Activated naive CD4-positive, alpha-beta T cell treated with anti-CD3 and anti-CD28 coated beads, Interleukin-2, amount 50 U/mL, for 24 hours (primary cell): ENCODE measurements at regions not wholly inside any gene's neighbourhood (a gene's known extent, or its start where the extent isn't known, plus 50 kb on each side); places are given as distances from the start of the nearest gene placed in this dataset.
"Not testable (repeated sequence)": the region's sequence is repeated elsewhere in the genome, so short reads cannot be mapped to it uniquely, and the experiment has no call there.

ENCODE experiments used
- H3K27ac Mint-ChIP-seq: one replicate; pipeline ENCODE4 v1.8.0; 2021; ENCODE audit warnings: mild to moderate bottlenecking, mixed read lengths
- H3K27me3 Mint-ChIP-seq: one replicate; pipeline ENCODE4 v1.8.0; 2021; ENCODE audit warnings: mixed read lengths
- H3K36me3 Mint-ChIP-seq: one replicate; pipeline ENCODE4 v1.8.0; 2021; ENCODE audit warnings: mixed read lengths
- H3K4me1 Mint-ChIP-seq: one replicate; pipeline ENCODE4 v1.8.0; 2021; ENCODE audit warnings: mixed read lengths
- H3K4me3 Mint-ChIP-seq: one replicate; pipeline ENCODE4 v1.8.0; 2021; ENCODE audit warnings: mild to moderate bottlenecking, mixed read lengths
- H3K9me3 Mint-ChIP-seq: one replicate; pipeline ENCODE4 v1.8.0; 2021; ENCODE audit warnings: mixed read lengths

DNA sequence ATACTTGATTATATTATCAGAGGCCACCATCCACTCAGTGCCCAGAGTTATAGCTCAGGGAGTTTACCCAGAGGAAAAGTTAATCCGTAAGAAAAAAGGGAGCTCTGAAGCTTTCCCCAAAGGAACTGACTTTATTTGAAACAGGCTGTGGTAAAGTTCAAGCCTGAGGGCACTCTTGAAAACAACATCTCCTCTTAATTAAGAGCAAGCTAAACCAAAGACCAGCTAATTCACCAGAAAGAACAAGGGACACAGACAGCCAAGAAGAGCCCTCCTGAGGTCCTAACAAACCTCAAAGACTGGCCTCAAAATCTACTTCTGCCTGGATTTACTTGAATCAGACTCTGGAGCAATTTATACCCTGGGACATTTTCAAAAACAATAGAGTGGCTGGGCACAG is 159.6 kb upstream of the CHST15 start:
- Mint-ChIP-seq H3K27me3 (peaks cover 2% of the 10 kb centered on the region), H3K36me3 (no peaks in the 10 kb centered on the region), H3K4me3 (no peak overlapping the region), H3K4me1 (no peaks in the 10 kb centered on the region), H3K9me3 (no peaks in the 10 kb centered on the region), H3K27ac (no peak overlapping the region)

DNA sequence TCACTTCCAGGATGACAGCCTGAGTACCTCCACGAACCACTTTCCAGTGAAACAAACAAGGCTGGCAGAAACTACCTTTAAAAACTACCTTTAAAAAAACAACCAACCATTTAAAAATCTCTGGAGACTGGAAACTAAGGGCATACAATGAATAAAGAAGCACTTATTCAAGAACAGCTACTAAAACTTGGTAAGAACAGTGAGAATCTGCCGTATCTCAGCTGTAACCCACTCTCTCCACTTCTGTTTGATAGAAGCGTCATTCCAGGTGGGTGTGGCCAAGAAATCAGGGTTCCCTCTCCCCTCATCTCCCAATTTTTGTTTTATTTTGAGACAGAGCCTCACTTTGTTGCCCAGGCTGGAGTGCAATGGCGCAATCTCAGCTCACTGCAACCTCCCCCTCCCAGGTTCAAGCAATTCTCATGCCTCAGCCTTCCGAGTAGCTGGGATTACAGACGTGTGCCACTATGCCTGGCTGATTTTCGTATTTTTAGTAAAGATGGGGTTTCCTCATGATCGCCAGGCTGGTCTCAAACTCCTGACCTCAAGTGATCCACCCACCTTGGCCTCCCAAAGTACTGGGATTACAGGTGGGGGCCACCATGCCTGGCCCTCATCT is 158.8 kb upstream of the CHST15 start:
- Mint-ChIP-seq H3K27ac (no peak overlapping the region), H3K36me3 (no peaks in the 10 kb centered on the region), H3K4me1 (no peaks in the 10 kb centered on the region), H3K27me3 (peaks cover 2% of the 10 kb centered on the region), H3K4me3 (no peak overlapping the region), H3K9me3 (no peaks in the 10 kb centered on the region)

- H3K27me3 Mint-ChIP-seq: peaks cover 2% of the 10 kb centered on the region
- no peaks in the 10 kb centered on the region for H3K9me3 Mint-ChIP-seq
- no peaks in the 10 kb centered on the region for H3K4me1 Mint-ChIP-seq
- no peak overlapping the region for H3K4me3 Mint-ChIP-seq
- H3K36me3 Mint-ChIP-seq: no peaks in the 10 kb centered on the region
- no peak overlapping the region for H3K27ac Mint-ChIP-seq
Observed at GRCh38 chr10:124251317-124252065, 158.1 kb upstream of the CHST15 start.

- no peaks in the 10 kb centered on the region for H3K4me1 Mint-ChIP-seq
- no peaks in the 10 kb centered on the region for H3K9me3 Mint-ChIP-seq
- no peak overlapping the region for H3K4me3 Mint-ChIP-seq
- peaks cover 2% of the 10 kb centered on the region for H3K27me3 Mint-ChIP-seq
- no peaks in the 10 kb centered on the region for H3K36me3 Mint-ChIP-seq
- H3K27ac Mint-ChIP-seq: no peak overlapping the region
Observed at GRCh38 chr10:124250506-124250905, 157.1 kb upstream of the CHST15 start.

- Mint-ChIP-seq H3K27me3 (peaks cover 2% of the 10 kb centered on the region), H3K9me3 (no peaks in the 10 kb centered on the region)
Observed at GRCh38 chr10:124249812-124250432, 156.5 kb upstream of the CHST15 start.

DNA sequence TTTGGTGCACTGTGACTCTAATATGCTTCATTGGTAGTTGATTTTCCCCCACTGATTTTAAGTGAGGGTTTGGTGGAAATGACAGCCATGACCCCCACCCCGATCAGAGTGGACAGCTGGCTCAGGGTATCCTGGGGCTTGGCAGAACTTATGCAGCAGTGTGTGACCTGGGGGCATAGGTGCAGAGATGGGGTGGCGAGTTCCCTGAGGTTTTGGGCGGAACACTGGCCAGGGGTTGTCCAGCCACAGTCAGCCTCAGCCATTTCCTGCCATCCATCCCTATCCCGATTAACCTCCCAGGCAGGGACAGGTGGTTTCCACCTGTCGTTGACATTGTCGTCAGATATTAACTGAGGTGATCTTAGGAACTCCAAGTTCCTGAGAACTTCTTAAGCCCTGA is 155.8 kb upstream of the CHST15 start:
- Mint-ChIP-seq H3K27me3 (peaks cover 2% of the 10 kb centered on the region), H3K27ac (no peak overlapping the region), H3K36me3 (no peaks in the 10 kb centered on the region), H3K4me1 (no peaks in the 10 kb centered on the region), H3K4me3 (no peak overlapping the region), H3K9me3 (no peaks in the 10 kb centered on the region)

More at GRCh38 chr10:124249812-124250432, 156.5 kb upstream of the CHST15 start:
- Mint-ChIP-seq H3K4me3 (no peak overlapping the region), H3K36me3 (no peaks in the 10 kb centered on the region), H3K4me1 (no peaks in the 10 kb centered on the region), H3K27ac (no peak overlapping the region)

GRCh38 chr10:124248056-124249045 is 155.0 kb upstream of the CHST15 start:
- H3K36me3 Mint-ChIP-seq: no peaks in the 10 kb centered on the region
- H3K27ac Mint-ChIP-seq: no peak overlapping the region
- H3K9me3 Mint-ChIP-seq: no peaks in the 10 kb centered on the region
- H3K27me3 Mint-ChIP-seq: peaks cover 2% of the 10 kb centered on the region
- H3K4me3 Mint-ChIP-seq: no peak overlapping the region
- H3K4me1 Mint-ChIP-seq: no peaks in the 10 kb centered on the region

- Mint-ChIP-seq H3K9me3 (no peaks in the 10 kb centered on the region), H3K4me1 (no peaks in the 10 kb centered on the region)
Observed at GRCh38 chr10:124245806-124246440, 152.5 kb upstream of the CHST15 start.

DNA sequence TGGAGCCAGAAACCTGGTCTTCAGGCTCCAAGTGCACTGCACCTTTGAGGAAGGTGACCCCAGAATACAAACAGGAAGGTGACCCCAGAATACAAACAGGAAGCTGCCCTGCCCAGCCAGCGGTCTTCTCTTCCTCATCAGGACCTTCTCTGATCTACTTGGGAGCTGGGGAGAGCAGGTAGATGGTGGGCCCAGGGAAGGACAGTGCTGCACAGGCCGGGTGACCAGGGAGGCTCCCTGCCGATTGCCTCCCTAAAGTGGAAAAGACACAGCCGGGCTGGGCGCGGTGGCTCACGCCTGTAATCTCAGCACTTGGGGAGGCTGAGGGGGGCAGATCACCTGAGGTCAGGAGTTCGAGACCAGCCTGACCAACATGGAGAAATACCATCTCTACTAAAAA is 151.8 kb upstream of the CHST15 start:
- H3K4me1 Mint-ChIP-seq: no peaks in the 10 kb centered on the region
- H3K9me3 Mint-ChIP-seq: no peaks in the 10 kb centered on the region
- no peak overlapping the region for H3K4me3 Mint-ChIP-seq
- H3K27ac Mint-ChIP-seq: no peak overlapping the region
- H3K36me3 Mint-ChIP-seq: no peaks in the 10 kb centered on the region
- H3K27me3 Mint-ChIP-seq: no peaks in the 10 kb centered on the region

More at GRCh38 chr10:124245806-124246440, 152.5 kb upstream of the CHST15 start:
- peaks cover 2% of the 10 kb centered on the region for H3K27me3 Mint-ChIP-seq
- H3K4me3 Mint-ChIP-seq: no peak overlapping the region
- no peak overlapping the region for H3K27ac Mint-ChIP-seq
- H3K36me3 Mint-ChIP-seq: no peaks in the 10 kb centered on the region

GRCh38 chr10:124244256-124244877 is 151.0 kb upstream of the CHST15 start:
- Mint-ChIP-seq H3K27ac (no peak overlapping the region), H3K4me3 (no peak overlapping the region), H3K36me3 (no peaks in the 10 kb centered on the region), H3K27me3 (no peaks in the 10 kb centered on the region), H3K9me3 (no peaks in the 10 kb centered on the region), H3K4me1 (no peaks in the 10 kb centered on the region)

DNA sequence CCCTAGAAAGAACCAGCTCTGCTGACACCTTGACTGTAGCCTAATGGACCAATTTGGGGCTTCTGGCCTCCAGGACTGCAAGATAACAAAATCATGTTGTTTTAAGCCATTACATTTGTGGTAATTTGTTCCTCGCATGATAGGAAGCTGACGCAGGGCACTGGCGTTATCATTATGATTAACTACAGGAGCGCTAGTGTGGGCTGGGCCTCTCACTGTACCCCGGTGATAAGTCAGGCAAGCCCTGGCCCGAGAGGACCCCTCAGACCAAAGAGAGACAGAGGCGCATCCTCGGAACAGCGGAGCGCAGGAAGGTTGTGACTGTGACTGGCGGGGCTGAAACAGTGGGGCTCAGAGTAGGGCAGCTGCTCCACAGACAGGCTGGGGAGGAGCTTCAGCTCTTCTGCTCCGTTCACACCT is 150.3 kb upstream of the CHST15 start:
- Mint-ChIP-seq H3K27ac (no peak overlapping the region), H3K9me3 (no peaks in the 10 kb centered on the region), H3K4me3 (no peak overlapping the region), H3K27me3 (peaks cover 1% of the 10 kb centered on the region), H3K36me3 (no peaks in the 10 kb centered on the region), H3K4me1 (no peaks in the 10 kb centered on the region)

DNA sequence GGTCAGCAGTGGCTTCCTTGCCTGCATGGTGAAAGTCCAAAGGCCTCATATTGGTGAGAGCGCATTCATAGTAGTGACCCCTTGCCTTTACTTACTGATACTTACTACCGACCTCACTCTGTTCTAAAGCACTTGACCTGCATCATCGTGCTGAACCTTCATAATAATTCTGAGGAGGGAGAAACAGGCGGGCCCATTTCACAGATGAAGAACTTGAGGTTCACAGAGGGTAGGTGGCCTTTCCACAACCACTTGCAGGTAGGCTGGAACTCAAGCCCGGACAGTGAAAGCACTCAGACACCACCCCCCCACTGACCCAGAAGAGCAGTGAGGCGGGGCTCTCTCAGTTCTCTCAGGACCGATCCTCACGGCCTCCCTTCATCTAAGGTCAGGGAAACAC is 149.4 kb upstream of the CHST15 start:
- no peak overlapping the region for H3K4me3 Mint-ChIP-seq
- H3K27ac Mint-ChIP-seq: no peak overlapping the region
- H3K4me1 Mint-ChIP-seq: no peaks in the 10 kb centered on the region
- H3K27me3 Mint-ChIP-seq: peaks cover 1% of the 10 kb centered on the region
- no peaks in the 10 kb centered on the region for H3K9me3 Mint-ChIP-seq
- no peaks in the 10 kb centered on the region for H3K36me3 Mint-ChIP-seq

- Mint-ChIP-seq H3K36me3 (no peaks in the 10 kb centered on the region), H3K27ac (no peak overlapping the region), H3K4me1 (no peaks in the 10 kb centered on the region), H3K27me3 (peaks cover 1% of the 10 kb centered on the region), H3K9me3 (no peaks in the 10 kb centered on the region), H3K4me3 (no peak overlapping the region)
Observed at GRCh38 chr10:124242365-124242764, 149.0 kb upstream of the CHST15 start.

DNA sequence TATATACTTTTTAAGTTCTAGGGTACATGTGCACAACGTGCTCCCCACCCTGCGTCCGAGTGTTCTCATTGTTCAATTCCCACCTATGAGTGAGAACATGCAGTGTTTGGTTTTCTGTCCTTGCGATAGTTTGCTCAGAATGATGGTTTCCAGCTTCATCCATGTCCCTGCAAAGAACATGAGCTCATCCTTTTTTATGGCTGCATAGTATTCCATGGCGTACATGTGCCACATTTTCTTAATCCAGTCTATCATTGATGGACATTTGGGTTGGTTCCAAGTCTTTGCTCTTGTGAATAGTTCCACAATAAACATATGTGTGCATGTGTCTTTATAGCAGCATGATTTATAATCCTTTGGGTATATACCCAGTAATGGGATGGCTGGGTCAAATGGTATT is 148.1 kb upstream of the CHST15 start:
- H3K4me1 Mint-ChIP-seq, H3K4me3 Mint-ChIP-seq: not testable (repeated sequence)

More for the DNA sequence above, 148.1 kb upstream of the CHST15 start:
- H3K36me3 Mint-ChIP-seq, H3K9me3 Mint-ChIP-seq, H3K27ac Mint-ChIP-seq, H3K27me3 Mint-ChIP-seq: not testable (repeated sequence)
